ENCODE measurements at regions not wholly inside any gene's neighbourhood (a gene's known extent, or its start where the extent isn't known, plus 50 kb on each side); places are given as distances from the start of the nearest gene placed in this dataset.
"Not testable (repeated sequence)": the region's sequence is repeated elsewhere in the genome, so short reads cannot be mapped to it uniquely, and the experiment has no call there.

- DNase-seq: peak; percentile 4
These were observed 620.3 kb downstream of the ZWINT start for GRCh38 chr10:55740767-55741166.

DNA sequence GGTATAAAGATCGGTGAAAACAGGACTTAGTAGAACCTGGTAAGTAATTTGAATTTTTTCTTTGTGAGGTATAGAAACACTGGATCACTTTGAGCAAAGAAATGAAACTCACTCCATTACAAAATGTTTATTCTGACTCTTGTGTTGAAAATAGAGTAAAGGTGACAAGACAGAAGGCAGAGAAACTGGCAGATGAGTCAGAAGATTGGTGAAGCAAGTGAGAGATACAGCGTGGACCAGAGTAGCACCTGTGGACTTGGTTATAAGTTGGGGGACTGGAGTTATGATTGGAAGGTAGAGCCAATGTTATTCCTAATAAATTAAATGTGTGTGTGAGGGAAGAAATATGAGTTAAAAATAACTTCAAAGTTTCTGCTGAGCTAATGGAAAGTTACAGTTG is 620.9 kb downstream of the ZWINT start:
- no peak for DNase-seq

DNA sequence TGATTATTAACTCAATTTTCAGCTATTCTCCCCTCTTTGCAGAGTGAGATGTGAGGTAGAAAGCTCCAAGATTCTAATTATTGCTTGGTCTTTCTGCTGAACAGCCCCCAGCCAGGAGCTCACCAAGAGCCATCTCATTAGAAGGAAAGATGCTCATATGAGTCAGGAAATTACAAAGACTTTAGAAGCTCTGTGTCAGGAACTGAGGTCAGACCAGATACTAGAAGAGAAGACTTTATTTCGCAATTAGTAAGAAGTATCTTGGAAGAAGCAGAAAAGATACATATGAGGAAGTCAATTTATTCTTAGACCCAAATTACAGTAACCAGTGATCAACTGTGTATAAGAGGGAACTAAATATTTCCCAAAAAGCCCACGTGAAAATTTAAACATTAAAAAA is 626.9 kb downstream of the ZWINT start:
- no peak for DNase-seq

GRCh38 chr10:55704950-55705349 is 656.1 kb downstream of the ZWINT start:
- no peak for DNase-seq

DNA sequence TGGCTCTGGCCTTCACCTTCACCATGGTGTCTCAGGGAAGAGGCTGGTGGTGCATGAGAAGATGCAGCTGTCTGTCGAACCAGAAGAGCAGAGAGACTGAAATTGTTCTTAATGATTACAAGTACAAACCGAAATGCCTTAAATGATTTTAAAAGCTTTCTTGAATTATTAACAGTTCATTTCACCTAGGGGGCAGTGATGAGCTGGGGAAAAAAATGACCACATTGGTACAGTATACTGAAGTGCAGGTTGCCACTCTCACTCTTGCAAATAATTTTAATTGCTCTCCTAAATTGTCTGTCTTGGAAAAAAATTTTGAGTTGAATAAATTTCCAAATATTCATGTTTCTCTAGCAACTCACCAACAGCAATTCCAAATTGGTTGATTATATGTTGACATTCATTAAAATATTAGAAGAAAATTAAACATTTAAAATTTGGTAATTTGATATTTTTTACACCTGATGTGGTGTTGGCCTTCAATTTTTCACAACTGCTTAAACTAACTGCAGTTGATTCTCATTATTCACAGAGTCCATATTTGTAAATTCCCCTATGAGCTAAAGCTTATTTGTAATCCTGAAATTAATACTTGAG is 692.6 kb downstream of the ZWINT start:
- no peak for DNase-seq

DNA sequence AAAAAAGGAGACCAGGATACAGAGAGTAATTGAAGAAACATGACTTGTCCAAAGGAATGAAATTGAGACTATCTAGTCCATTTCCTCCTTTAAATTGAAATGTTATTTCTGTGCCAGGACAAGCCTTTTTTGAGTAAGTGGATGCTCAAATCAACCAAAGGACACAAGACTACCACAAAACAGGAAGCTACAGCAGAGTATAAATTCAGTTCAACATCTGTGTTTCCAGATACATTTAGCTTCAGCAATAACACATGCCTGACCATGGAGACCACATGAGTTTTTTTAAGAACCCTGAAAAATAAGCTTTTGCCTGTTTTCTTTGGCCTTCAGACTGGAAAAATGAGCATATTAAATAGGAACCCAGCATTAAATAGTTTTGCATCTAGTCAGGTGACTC is 707.5 kb downstream of the ZWINT start:
- DNase-seq: no peak

GRCh38 chr10:55641601-55642000 is 719.5 kb downstream of the ZWINT start:
- no peak for DNase-seq

DNA sequence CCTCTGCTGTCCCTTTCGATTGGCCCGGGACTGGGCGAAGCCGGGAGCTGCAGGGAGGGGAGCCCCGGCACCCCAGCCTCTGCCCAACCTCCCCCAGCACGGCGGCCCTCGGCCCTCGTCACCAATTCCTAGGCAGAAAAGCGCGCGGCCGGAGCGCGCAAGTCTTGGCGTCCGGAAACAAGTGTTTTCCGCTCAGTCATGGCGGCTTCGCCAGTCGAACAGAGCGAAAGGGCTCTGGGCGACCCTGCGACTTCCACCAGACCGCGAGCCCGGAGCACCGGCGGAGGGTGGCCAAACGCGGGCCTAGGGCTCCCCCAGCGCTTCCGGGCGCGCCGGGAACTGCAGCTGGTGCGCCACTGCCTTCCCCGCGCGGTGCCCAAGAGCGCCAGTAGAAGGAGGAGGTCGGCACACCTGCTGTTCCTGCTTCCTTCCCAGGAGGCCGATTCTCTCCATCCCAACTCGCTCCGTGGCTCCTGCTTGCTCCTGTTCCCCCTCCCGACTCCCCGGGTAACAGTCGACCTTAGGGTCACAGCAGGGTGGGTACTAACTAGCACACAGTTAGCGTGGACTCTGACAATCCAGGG is 729.9 kb downstream of the ZWINT start:
- peak; percentile 86 for DNase-seq

DNA sequence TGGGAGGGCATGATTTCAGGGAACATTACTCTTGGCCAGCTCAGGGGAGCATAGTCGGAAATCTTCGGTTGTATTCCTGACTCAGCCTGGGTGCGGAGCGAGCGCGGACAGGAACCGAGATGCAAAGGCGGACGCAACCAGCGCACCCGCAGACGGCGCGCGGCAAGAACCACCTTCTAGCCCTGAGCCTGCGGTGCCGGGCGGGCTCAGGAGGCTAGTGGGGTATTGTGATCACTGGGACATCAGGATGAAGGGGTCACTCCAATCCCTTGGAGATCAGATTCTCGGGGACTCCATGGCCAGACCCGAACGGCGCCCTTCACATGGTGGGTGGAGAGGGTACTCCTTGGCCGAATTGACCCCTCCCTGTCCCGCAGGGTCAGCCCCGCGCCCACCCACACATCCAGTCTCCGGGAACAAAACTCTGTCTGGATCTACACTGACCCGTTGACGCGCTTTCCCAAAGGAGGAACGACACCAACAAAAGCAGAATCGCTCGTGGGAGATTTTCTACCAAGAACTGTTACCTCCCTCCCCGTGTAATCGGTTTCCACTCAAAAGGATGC is 730.5 kb downstream of the ZWINT start:
- no peak for DNase-seq

- DNase-seq: no peak
These were observed 731.1 kb downstream of the ZWINT start for GRCh38 chr10:55629793-55630490.

DNA sequence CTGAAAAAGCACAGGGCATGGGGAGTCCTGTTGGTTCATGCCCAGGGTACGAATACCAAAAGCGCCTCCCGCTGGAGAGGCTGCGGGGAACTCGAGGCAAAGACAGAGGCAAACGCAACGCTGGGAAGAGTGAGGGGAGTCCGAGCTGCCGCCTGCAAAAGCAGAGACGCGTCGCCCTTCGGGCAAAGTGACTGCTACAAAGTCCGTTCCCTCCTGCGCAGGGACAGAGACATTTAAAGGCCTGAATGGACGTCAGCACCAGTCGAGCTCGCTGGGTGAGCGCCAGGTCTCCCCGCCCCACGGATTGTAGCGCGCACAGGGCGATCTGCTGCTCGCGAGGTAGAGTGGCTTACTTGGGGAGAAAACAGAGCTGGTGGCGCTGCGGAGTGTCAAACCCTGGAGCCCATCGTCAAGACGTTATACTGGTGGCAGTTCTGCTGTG is 732.8 kb downstream of the ZWINT start:
- no peak for DNase-seq

DNA sequence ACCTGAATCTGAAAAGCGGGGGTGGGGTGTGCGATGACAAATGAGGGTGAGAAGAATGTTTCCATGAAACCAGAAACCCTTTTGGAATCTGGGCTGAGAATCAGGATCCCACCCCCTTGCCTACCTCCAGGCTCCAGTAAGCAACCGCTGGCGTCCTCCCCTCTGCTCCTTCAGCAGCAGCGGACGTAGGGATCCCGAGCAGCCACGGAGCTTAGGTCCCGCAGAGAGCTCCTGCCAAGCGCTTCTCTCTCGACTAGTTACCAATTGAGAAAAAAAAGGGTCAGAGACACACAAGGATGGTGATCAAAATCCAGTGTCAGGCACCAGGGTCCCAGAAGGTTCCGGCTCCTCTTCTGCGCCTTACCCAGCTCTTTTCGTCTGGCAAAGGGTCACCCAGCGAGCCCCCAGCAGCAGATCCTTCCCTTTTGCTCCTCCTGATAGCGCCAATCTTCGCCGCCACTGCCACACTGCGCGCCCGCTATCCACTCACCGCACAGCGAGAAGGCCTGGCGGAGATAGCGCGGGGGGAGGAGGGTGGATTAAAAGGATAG is 733.5 kb downstream of the ZWINT start:
- no peak for DNase-seq

DNA sequence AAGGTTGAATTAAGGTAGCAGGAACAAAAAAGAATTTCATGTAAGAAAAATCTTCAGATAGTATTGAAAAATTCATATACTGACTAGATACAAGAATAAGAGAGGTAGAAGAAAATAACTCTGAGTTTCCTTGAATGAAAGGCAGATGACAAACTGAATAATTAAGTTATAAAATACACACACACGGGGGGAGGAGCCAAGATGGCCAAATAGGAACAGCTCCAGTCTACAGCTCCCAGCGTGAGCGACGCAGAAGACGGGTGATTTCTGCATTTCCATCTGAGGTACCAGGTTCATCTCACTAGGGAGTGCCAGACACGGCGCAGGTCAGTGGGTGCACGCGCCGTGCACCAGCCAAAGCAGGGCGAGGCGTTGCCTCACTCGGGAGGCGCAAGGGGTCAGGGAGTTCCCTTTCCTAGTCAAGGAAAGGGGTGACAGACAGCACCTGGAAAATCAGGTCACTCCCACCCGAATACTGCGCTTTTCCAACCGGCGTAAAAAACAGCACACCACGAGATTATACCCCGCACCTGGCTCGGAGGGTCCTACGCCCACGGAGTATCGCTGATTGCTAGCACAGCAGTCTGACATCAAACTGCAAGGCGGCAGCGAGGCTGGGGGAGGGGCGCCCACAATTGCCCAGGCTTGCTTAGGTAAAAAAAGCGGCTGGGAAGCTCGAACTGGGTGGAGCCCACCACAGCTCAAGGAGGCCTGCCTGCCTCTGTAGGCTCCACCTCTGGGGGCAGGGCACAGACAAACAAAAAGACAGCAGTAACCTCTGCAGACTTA is 759.2 kb downstream of the ZWINT start:
- DNase-seq: not testable (repeated sequence)

DNA sequence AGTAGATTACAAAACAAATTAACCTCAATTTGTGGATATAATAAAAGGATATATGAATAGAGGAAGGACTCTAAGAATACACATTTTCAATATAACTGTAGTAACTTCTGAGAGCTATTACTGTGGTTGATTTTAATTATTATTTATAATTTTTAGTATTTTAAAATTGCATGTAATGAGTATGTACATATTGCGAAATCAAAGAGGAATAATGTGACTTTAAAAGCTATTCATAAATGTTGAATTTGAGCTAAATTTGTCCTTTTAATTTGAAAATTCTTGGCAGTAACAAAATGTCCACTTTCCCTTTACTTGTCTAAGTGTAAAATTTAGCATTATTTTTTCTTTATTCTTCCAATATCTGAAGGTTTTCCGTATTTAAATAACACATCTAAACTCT is 750.6 kb upstream of the PCDH15 start:
- DNase-seq: no peak

GRCh38 chr10:55550236-55550635 is 749.2 kb upstream of the PCDH15 start:
- DNase-seq: no peak

DNA sequence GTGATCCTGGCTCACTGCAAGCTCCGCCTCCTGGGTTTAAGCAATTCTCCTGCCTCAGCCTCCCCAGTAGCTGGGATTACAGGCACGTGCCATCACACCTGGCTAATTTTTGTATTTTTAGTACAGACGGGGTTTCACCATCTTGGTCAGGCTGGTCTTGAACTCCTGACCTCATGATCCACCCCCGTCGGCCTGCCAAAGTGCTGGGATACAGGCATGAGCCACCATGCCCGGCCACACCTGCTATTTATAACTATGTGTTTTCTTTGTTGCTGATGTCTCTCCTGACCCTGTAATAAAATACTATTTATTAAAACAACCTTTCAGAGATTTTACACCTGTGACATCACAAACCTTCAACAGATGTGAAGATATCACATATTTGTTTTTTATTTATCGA is 736.5 kb upstream of the PCDH15 start:
- not testable (repeated sequence) for DNase-seq

- DNase-seq: no peak
These were observed 718.2 kb upstream of the PCDH15 start for GRCh38 chr10:55519264-55519663.

DNA sequence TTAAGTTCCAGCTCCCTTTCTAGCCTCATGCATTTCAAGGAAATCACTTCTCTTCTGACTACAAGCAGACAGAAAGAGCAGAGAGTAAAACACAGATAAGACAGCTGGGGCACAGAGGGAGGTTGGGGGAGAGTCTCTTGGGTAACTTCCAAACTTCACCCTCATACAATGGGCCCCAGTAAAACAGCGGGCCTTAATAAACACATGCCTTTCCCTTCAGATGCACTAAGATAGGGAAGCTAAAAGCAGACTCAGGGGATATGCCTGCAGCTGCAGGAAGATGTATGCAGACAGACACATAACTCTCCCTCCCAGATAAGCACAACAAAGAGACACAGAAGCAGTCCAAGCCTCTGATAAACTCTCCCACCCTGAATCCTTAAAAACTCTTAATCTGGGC is 717.4 kb upstream of the PCDH15 start:
- not testable (repeated sequence) for DNase-seq

- peak; percentile 11 for DNase-seq
These were observed 708.1 kb upstream of the PCDH15 start for GRCh38 chr10:55509168-55509567.

GRCh38 chr10:55500931-55501559 is 700.0 kb upstream of the PCDH15 start:
- no peak for DNase-seq

DNA sequence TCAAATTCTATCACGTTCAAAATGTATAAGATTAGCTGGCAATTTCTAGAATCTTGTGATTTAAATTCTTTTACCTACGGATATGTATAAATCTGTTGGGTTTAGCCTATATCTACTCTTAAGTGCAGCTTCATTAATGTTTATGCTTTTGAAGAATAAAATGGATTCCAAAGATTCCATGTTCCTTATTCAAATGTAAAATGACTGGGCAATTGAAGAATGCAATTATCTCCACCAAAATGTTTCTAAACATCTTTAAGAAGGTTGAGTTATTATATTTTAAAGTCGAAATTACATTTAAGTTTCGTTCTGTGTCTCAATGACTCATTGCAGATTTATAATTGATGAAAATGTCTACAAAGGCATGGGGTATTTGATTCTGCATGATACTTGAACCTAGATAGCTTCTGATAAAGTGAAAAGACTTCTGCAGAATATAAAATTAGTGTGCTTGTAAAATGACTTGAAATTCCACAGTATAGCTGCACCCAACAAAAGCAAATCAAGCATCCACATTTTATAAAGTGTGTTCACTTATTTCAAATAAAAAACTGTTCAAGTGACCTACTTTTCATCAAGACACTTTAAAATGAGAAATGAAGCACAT is 697.0 kb upstream of the PCDH15 start:
- no peak for DNase-seq

- no peak for DNase-seq
These were observed 694.5 kb upstream of the PCDH15 start for GRCh38 chr10:55495555-55495954.

Measured in NCI-H774 (cell line).